ENCODE measurements at regions not wholly inside any gene's neighbourhood (a gene's known extent, or its start where the extent isn't known, plus 50 kb on each side); places are given as distances from the start of the nearest gene placed in this dataset.

- no peak overlapping the region for H3K4me3 ChIP-seq (ENCODE audit: low read depth, low read length)
- TF ChIP-seq CTCF (IDR thresholded peaks at IDR 0.05; ENCODE audit: insufficient read depth, low read depth, low read length) = no peak
- DNase-seq (ENCODE audit: low read depth) = no peak
These were observed 251.8 kb downstream of the IRF8 start for GRCh38 chr16:86150641-86151238.

- peak; percentile 38 for DNase-seq (ENCODE audit: low read depth)
- H3K4me3 ChIP-seq (ENCODE audit: low read depth, low read length) = no peak overlapping the region
- no peak for TF ChIP-seq CTCF (IDR thresholded peaks at IDR 0.05; ENCODE audit: insufficient read depth, low read depth, low read length)
These were observed 252.4 kb downstream of the IRF8 start for GRCh38 chr16:86151239-86151851.

- DNase-seq (ENCODE audit: low read depth) = peak; percentile 31
- peak; percentile 7 for TF ChIP-seq CTCF (IDR thresholded peaks at IDR 0.05; ENCODE audit: insufficient read depth, low read depth, low read length)
These were observed 257.2 kb downstream of the IRF8 start for GRCh38 chr16:86156155-86156554.

GRCh38 chr16:86157616-86158247 lies 258.8 kb downstream of the IRF8 start:
- TF ChIP-seq CTCF (IDR thresholded peaks at IDR 0.05; ENCODE audit: insufficient read depth, low read depth, low read length) = no peak
- no peak overlapping the region for H3K4me3 ChIP-seq (ENCODE audit: low read depth, low read length)
- DNase-seq (ENCODE audit: low read depth) = peak; percentile 87

More at GRCh38 chr16:86156155-86156554, 257.2 kb downstream of the IRF8 start:
- no peak overlapping the region for H3K4me3 ChIP-seq (ENCODE audit: low read depth, low read length)

GRCh38 chr16:86158688-86159360 lies 259.9 kb downstream of the IRF8 start:
- no peak for DNase-seq (ENCODE audit: low read depth)
- H3K4me3 ChIP-seq (ENCODE audit: low read depth, low read length) = no peak overlapping the region
- TF ChIP-seq CTCF (IDR thresholded peaks at IDR 0.05; ENCODE audit: insufficient read depth, low read depth, low read length) = peak; percentile 22

- no peak overlapping the region for H3K4me3 ChIP-seq (ENCODE audit: low read depth, low read length)
- DNase-seq (ENCODE audit: low read depth) = no peak
- TF ChIP-seq CTCF (IDR thresholded peaks at IDR 0.05; ENCODE audit: insufficient read depth, low read depth, low read length) = no peak
These were observed 266.5 kb downstream of the IRF8 start for GRCh38 chr16:86165479-86165878.

Measured in fibroblast of villous mesenchyme (primary cell).